Brain microvascular endothelial cell (primary cell): ENCODE measurements at regions not wholly inside any gene's neighbourhood (a gene's known extent, or its start where the extent isn't known, plus 50 kb on each side); places are given as distances from the start of the nearest gene placed in this dataset.
"Not testable (repeated sequence)": the region's sequence is repeated elsewhere in the genome, so short reads cannot be mapped to it uniquely, and the experiment has no call there.

Source experiments
- DNase-seq: peaks from one replicate; pipeline ENCODE4 v3.0.0-alpha.2; 2020
- H3K27ac ChIP-seq: fragments of 250-450 bp; sonication (Bioruptor Pico); 2 replicates; pipeline ENCODE4 v1.5.1; 2020; ENCODE audit warnings: mild to moderate bottlenecking, moderate library complexity
- H3K27me3 ChIP-seq: fragments of 250-450 bp; sonication (Bioruptor Pico); replicated peaks from 2 replicates; pipeline ENCODE4 v1.5.1; 2020; ENCODE audit warnings: mild to moderate bottlenecking
- H3K36me3 ChIP-seq: fragments of 250-450 bp; sonication (Bioruptor Pico); replicated peaks from 2 replicates; pipeline ENCODE4 v1.5.1; 2020; ENCODE audit warnings: mild to moderate bottlenecking
- H3K4me3 ChIP-seq: 2 replicates; pipeline ENCODE4 v1.5.1; 2011; ENCODE audit warnings: low read depth, mild to moderate bottlenecking, control low read depth, low read length, moderate library complexity
- CTCF ChIP-seq: IDR thresholded peaks from 2 replicates; pipeline ENCODE4 v1.5.1; 2011; ENCODE audit warnings: low read depth, mild to moderate bottlenecking, moderate library complexity, low read length, control low read depth, inconsistent platforms; ENCODE audit errors: missing control alignments
- in situ Hi-C: cut with HindIII; loops from 2 replicates; pipeline ENCODE4 v1.10.0; 2017; ENCODE audit warnings: low sequenced_read_pairs, low pct_ligation_motif_present

GRCh38 chr1:188641566-188642211 is 1812.9 kb downstream of the PLA2G4A start:
- DNase-seq: no peak
- TF ChIP-seq CTCF: no peak
- in situ Hi-C loops: no loop called here
- H3K27ac ChIP-seq: no peak overlapping the region
- H3K27me3 ChIP-seq: no peaks in the 10 kb centered on the region
- H3K36me3 ChIP-seq: no peaks in the 10 kb centered on the region
- no peak overlapping the region for H3K4me3 ChIP-seq

GRCh38 chr1:188642704-188643103 is 1814.0 kb downstream of the PLA2G4A start:
- no peak overlapping the region for H3K4me3 ChIP-seq
- TF ChIP-seq CTCF: no peak
- DNase-seq: no peak
- no peaks in the 10 kb centered on the region for H3K27me3 ChIP-seq
- no peak overlapping the region for H3K27ac ChIP-seq
- no peaks in the 10 kb centered on the region for H3K36me3 ChIP-seq
- in situ Hi-C loops: no loop called here

- DNase-seq: peak; percentile 73
- in situ Hi-C loops: no loop called here
- H3K27ac ChIP-seq: peak overlapping the region; percentile 51
- no peak overlapping the region for H3K4me3 ChIP-seq
- no peaks in the 10 kb centered on the region for H3K27me3 ChIP-seq
- no peak for TF ChIP-seq CTCF
- H3K36me3 ChIP-seq: no peaks in the 10 kb centered on the region
Observed at GRCh38 chr1:188652678-188653077, 1823.9 kb downstream of the PLA2G4A start.

- DNase-seq, H3K27me3 ChIP-seq, in situ Hi-C loops, H3K4me3 ChIP-seq, H3K36me3 ChIP-seq, H3K27ac ChIP-seq: not testable (repeated sequence)
Observed at GRCh38 chr1:188655966-188656365, 1821.7 kb downstream of the BRINP3 start.

GRCh38 chr1:188660572-188660971 is 1817.1 kb downstream of the BRINP3 start:
- Histone ChIP-seq H3K27me3 (no peaks in the 10 kb centered on the region), H3K27ac (no peak overlapping the region), H3K36me3 (no peaks in the 10 kb centered on the region), H3K4me3 (no peak overlapping the region)
- no peak for TF ChIP-seq CTCF
- no peak for DNase-seq
- in situ Hi-C loops: no loop called here

- TF ChIP-seq CTCF: no peak
- H3K27me3 ChIP-seq: no peaks in the 10 kb centered on the region
- H3K27ac ChIP-seq: no peak overlapping the region
- DNase-seq: no peak
- in situ Hi-C loops: no loop called here
- H3K36me3 ChIP-seq: no peaks in the 10 kb centered on the region
- no peak overlapping the region for H3K4me3 ChIP-seq
Observed at GRCh38 chr1:188665477-188665876, 1812.2 kb downstream of the BRINP3 start.
